PC-9 (cell line): ENCODE measurements at regions not wholly inside any gene's neighbourhood (a gene's known extent, or its start where the extent isn't known, plus 50 kb on each side); places are given as distances from the start of the nearest gene placed in this dataset.
"Not testable (repeated sequence)": the region's sequence is repeated elsewhere in the genome, so short reads cannot be mapped to it uniquely, and the experiment has no call there.

Experiments
- EZH2 ChIP-seq: fragments of 200-600 bp; sonication (generic); IDR thresholded peaks from 2 replicates; pipeline ENCODE4 v1.8.0; 2017; ENCODE audit warnings: antibody characterized with exemption, low read depth
- TF ChIP-seq, protein P1 (sequence below): fragments of 200-600 bp; sonication (generic); conservative IDR thresholded peaks from 2 replicates; pipeline ENCODE4 v1.6.1; 2017; ENCODE audit warnings: mixed run types, antibody characterized with exemption, mild to moderate bottlenecking, moderate library complexity

DNA sequence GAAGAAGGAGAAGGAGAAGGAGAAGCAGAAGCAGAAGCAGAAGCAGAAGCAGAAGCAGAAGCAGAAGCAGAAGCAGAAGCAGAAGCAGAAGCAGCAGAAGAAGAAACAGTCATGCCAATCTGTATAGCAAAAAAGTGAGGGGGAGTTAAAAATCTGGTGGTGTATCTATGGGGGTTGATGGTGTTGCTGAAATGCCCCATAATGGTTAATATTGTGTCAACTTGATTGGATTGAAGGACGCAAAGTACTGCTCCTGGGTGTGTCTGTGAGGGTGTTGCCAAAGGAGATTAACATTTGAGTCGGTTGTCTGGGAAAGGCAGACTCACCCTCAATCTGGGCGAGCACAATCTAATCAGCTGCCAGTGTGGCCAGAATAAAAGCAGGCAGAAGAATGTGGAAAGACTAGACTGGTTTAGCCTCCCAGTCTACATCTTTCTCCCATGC is 120.3 kb downstream of the AKR1D1 start:
- TF ChIP-seq, protein P1, sequence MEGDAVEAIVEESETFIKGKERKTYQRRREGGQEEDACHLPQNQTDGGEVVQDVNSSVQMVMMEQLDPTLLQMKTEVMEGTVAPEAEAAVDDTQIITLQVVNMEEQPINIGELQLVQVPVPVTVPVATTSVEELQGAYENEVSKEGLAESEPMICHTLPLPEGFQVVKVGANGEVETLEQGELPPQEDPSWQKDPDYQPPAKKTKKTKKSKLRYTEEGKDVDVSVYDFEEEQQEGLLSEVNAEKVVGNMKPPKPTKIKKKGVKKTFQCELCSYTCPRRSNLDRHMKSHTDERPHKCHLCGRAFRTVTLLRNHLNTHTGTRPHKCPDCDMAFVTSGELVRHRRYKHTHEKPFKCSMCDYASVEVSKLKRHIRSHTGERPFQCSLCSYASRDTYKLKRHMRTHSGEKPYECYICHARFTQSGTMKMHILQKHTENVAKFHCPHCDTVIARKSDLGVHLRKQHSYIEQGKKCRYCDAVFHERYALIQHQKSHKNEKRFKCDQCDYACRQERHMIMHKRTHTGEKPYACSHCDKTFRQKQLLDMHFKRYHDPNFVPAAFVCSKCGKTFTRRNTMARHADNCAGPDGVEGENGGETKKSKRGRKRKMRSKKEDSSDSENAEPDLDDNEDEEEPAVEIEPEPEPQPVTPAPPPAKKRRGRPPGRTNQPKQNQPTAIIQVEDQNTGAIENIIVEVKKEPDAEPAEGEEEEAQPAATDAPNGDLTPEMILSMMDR: not testable (repeated sequence)
- not testable (repeated sequence) for TF ChIP-seq EZH2
